SU-DHL-6 (cell line): ENCODE measurements at regions not wholly inside any gene's neighbourhood (a gene's known extent, or its start where the extent isn't known, plus 50 kb on each side); places are given as distances from the start of the nearest gene placed in this dataset.
"Not testable (repeated sequence)": the region's sequence is repeated elsewhere in the genome, so short reads cannot be mapped to it uniquely, and the experiment has no call there.

Experiments
- H2AFZ ChIP-seq: fragments of 200-600 bp; sonication (generic); 2 replicates; pipeline ENCODE4 v1.6.1; 2014; ENCODE audit warnings: low read depth, mild to moderate bottlenecking, moderate library complexity, mixed read lengths, antibody characterized with exemption, low read length; ENCODE audit not compliant: severe bottlenecking
- H3F3A ChIP-seq: fragments of 200-600 bp; shearing (Covaris generic); 2 replicates; pipeline ENCODE4 v1.6.0; 2016; ENCODE audit warnings: antibody characterized with exemption, mild to moderate bottlenecking; ENCODE audit not compliant: insufficient read depth
- H3K27ac ChIP-seq: fragments of 200-600 bp; sonication (generic); 2 replicates; pipeline ENCODE4 v1.5.1; 2016; ENCODE audit warnings: low read depth, mild to moderate bottlenecking, low read length, moderate library complexity, mixed read lengths
- H3K27me3 ChIP-seq: fragments of 200-600 bp; sonication (generic), shearing (Covaris generic); 2 replicates; pipeline ENCODE4 v1.6.0; 2014; ENCODE audit warnings: mild to moderate bottlenecking, low read length
- H3K36me3 ChIP-seq: fragments of 200-600 bp; sonication (generic); 2 replicates; pipeline ENCODE4 v1.6.1; 2014; ENCODE audit warnings: mild to moderate bottlenecking, low read length, mixed read lengths
- H3K4me2 ChIP-seq: fragments of 300-600, 200-600 bp; shearing (Covaris generic), sonication (generic); 2 replicates; pipeline ENCODE4 v1.6.0; 2014; ENCODE audit warnings: low read length, low read depth, mild to moderate bottlenecking; ENCODE audit not compliant: poor library complexity, severe bottlenecking
- H3K4me3 ChIP-seq: fragments of 200-600 bp; sonication (generic); 2 replicates; pipeline ENCODE4 v1.5.1; 2014; ENCODE audit warnings: antibody characterized with exemption, low read length, mild to moderate bottlenecking, mixed read lengths; ENCODE audit not compliant: insufficient read depth, poor library complexity, severe bottlenecking
- H3K79me2 ChIP-seq: fragments of 200-600 bp; sonication (generic); 2 replicates; pipeline ENCODE4 v1.6.1; 2014; ENCODE audit warnings: mild to moderate bottlenecking, low read length, moderate library complexity; ENCODE audit not compliant: insufficient read depth
- H3K9ac ChIP-seq: fragments of 200-600 bp; sonication (generic); 2 replicates; pipeline ENCODE4 v1.7.0; 2014; ENCODE audit warnings: mild to moderate bottlenecking, low read length
- H3K9me2 ChIP-seq: fragments of 200-600 bp; sonication (generic); replicated peaks from 2 replicates; pipeline ENCODE4 v1.6.1; 2014; ENCODE audit warnings: low read length; ENCODE audit not compliant: insufficient read depth
- H3K9me3 ChIP-seq: fragments of 200-600 bp; sonication (generic); 2 replicates; pipeline ENCODE4 v1.6.1; 2014; ENCODE audit warnings: low read length, mixed read lengths; ENCODE audit not compliant: insufficient read depth
- H4K20me1 ChIP-seq: fragments of 200-600 bp; sonication (generic); 2 replicates; pipeline ENCODE4 v1.6.1; 2014; ENCODE audit warnings: low read depth, mild to moderate bottlenecking, antibody characterized with exemption, low read length, moderate library complexity, mixed read lengths
- CTCF ChIP-seq: fragments of 200-600 bp; sonication (generic); IDR thresholded peaks from one replicate; pipeline ENCODE4 v1.5.1; 2017; ENCODE audit warnings: antibody characterized with exemption, mild to moderate bottlenecking, low read length, moderate library complexity; ENCODE audit not compliant: insufficient read depth, poor library complexity, severe bottlenecking
- EZH2phosphoT487 ChIP-seq: fragments of 200-600 bp; sonication (generic), shearing (Covaris generic); conservative IDR thresholded peaks from 2 replicates; pipeline ENCODE4 v1.6.1; 2018; ENCODE audit warnings: mild to moderate bottlenecking, antibody characterized with exemption, low read length, moderate library complexity, mixed read lengths

GRCh38 chr2:136281281-136282114 lies 163.5 kb upstream of the CXCR4 start:
- Histone ChIP-seq H4K20me1 (no peaks in the 10 kb centered on the region), H3F3A (no peaks in the 10 kb centered on the region), H3K9ac (no peak overlapping the region), H3K4me2 (no peak overlapping the region), H3K36me3 (no peaks in the 10 kb centered on the region), H3K27ac (no peak overlapping the region), H3K9me3 (no peaks in the 10 kb centered on the region), H3K79me2 (no peaks in the 10 kb centered on the region), H3K9me2 (no peaks in the 10 kb centered on the region), H3K4me3 (no peak overlapping the region), H3K27me3 (no peaks in the 10 kb centered on the region), H2AFZ (no peak overlapping the region)
- no peak for TF ChIP-seq CTCF
- no peak for TF ChIP-seq EZH2phosphoT487

- not testable (repeated sequence) for H2AFZ ChIP-seq
These were observed 148.4 kb upstream of the CXCR4 start for GRCh38 chr2:136266346-136266745.

GRCh38 chr2:136259551-136259950 lies 141.6 kb upstream of the CXCR4 start:
- H3K79me2 ChIP-seq, result no peaks in the 10 kb centered on the region
- no peak overlapping the region for H3K4me2 ChIP-seq
- H3K36me3 ChIP-seq, result no peaks in the 10 kb centered on the region
- TF ChIP-seq CTCF (no peak), EZH2phosphoT487 (no peak)
- no peak overlapping the region for H2AFZ ChIP-seq
- no peaks in the 10 kb centered on the region for H3K9me2 ChIP-seq
- no peak overlapping the region for H3K4me3 ChIP-seq
- no peak overlapping the region for H3K9ac ChIP-seq
- no peak overlapping the region for H3K27ac ChIP-seq
- H3K9me3 ChIP-seq, result no peaks in the 10 kb centered on the region
- no peaks in the 10 kb centered on the region for H3K27me3 ChIP-seq
- H4K20me1 ChIP-seq, result no peaks in the 10 kb centered on the region
- peaks cover 20% of the 10 kb centered on the region for H3F3A ChIP-seq

More at GRCh38 chr2:136266346-136266745, 148.4 kb upstream of the CXCR4 start:
- H3K4me3 ChIP-seq, H3K9ac ChIP-seq, H3K9me2 ChIP-seq, H3K4me2 ChIP-seq, H3K79me2 ChIP-seq, H4K20me1 ChIP-seq, H3K9me3 ChIP-seq, H3K27ac ChIP-seq, H3K27me3 ChIP-seq, H3F3A ChIP-seq, H3K36me3 ChIP-seq: not testable (repeated sequence)

- TF ChIP-seq EZH2phosphoT487 (no peak), CTCF (no peak)
- H3K27ac ChIP-seq, result no peak overlapping the region
- H2AFZ ChIP-seq, result no peak overlapping the region
- peaks cover 36% of the 10 kb centered on the region for H3F3A ChIP-seq
- H3K36me3 ChIP-seq, result no peaks in the 10 kb centered on the region
- H4K20me1 ChIP-seq, result no peaks in the 10 kb centered on the region
- H3K9me2 ChIP-seq, result no peaks in the 10 kb centered on the region
- H3K9me3 ChIP-seq, result no peaks in the 10 kb centered on the region
- no peaks in the 10 kb centered on the region for H3K79me2 ChIP-seq
- no peaks in the 10 kb centered on the region for H3K27me3 ChIP-seq
- no peak overlapping the region for H3K4me2 ChIP-seq
- H3K9ac ChIP-seq, result no peak overlapping the region
- H3K4me3 ChIP-seq, result no peak overlapping the region
These were observed 139.9 kb upstream of the CXCR4 start for GRCh38 chr2:136257893-136258292.
